Natural killer cell treated with Interleukin-12 subunit alpha and Interleukin-12 subunit beta and Interleukin-15 and Interleukin-18, amount 100 ng/mL, for 72 hours (primary cell): ENCODE measurements at regions not wholly inside any gene's neighbourhood (a gene's known extent, or its start where the extent isn't known, plus 50 kb on each side); places are given as distances from the start of the nearest gene placed in this dataset.
"Not testable (repeated sequence)": the region's sequence is repeated elsewhere in the genome, so short reads cannot be mapped to it uniquely, and the experiment has no call there.

ENCODE experiments used
- ATAC-seq, 2 donors: fragments of 150-1000 bp; cut with Tn5 transposase in 1 of 2; sonication (Bioruptor Pico), chemical (Tn5 transposase) in 1 of 2; 2 replicates each; pipeline ENCODE4 v1.10.0; 2021
- DNase-seq: peaks from one replicate; pipeline ENCODE4 v3.0.0; 2022; ENCODE audit warnings: low spot score
- H3K27ac Mint-ChIP-seq, 2 donors: 1 replicate in 1 of 2; 2 replicates in 1 of 2; pipeline ENCODE4 v1.8.0; 2022; ENCODE audit warnings: mixed read lengths in 2 of 2, mild to moderate bottlenecking in 1 of 2, moderate library complexity in 1 of 2
- H3K27me3 Mint-ChIP-seq, 2 donors: 1 replicate in 1 of 2; 2 replicates in 1 of 2; pipeline ENCODE4 v1.8.0; 2022; ENCODE audit warnings: mixed read lengths in 2 of 2
- H3K36me3 Mint-ChIP-seq: one replicate; pipeline ENCODE4 v1.8.0; 2022; ENCODE audit warnings: mixed read lengths
- H3K4me1 Mint-ChIP-seq, 2 donors: 1 replicate in 1 of 2; 2 replicates in 1 of 2; pipeline ENCODE4 v1.8.0; 2022; ENCODE audit warnings: low read depth in 2 of 2, mixed read lengths in 2 of 2, mild to moderate bottlenecking in 1 of 2
- H3K4me3 Mint-ChIP-seq: one replicate; pipeline ENCODE4 v1.8.0; 2022; ENCODE audit warnings: mixed read lengths
- H3K9me3 Mint-ChIP-seq: 2 replicates; pipeline ENCODE4 v1.8.0; 2022; ENCODE audit warnings: mixed read lengths

- H3K27ac Mint-ChIP-seq: no peak overlapping the region
- DNase-seq (no peak), ATAC-seq (no peak)
- no peak overlapping the region for H3K4me3 Mint-ChIP-seq
- no peaks in the 10 kb centered on the region for H3K36me3 Mint-ChIP-seq
- H3K4me1 Mint-ChIP-seq: no peaks in the 10 kb centered on the region
- H3K27me3 Mint-ChIP-seq: no peaks in the 10 kb centered on the region
- peaks cover 27% of the 10 kb centered on the region for H3K9me3 Mint-ChIP-seq
These were observed 550.0 kb downstream of the TMX3 start for GRCh38 chr18:68164909-68165308.

GRCh38 chr18:68153821-68154220 is 561.1 kb downstream of the TMX3 start:
- not testable (repeated sequence) for H3K36me3 Mint-ChIP-seq, H3K4me3 Mint-ChIP-seq, H3K27ac Mint-ChIP-seq, H3K27me3 Mint-ChIP-seq, ATAC-seq, DNase-seq, H3K4me1 Mint-ChIP-seq
- peaks cover 15% of the 10 kb centered on the region for H3K9me3 Mint-ChIP-seq

- Mint-ChIP-seq H3K27ac (no peak overlapping the region), H3K9me3 (peaks cover 15% of the 10 kb centered on the region), H3K4me1 (no peaks in the 10 kb centered on the region), H3K36me3 (no peaks in the 10 kb centered on the region), H3K4me3 (no peak overlapping the region), H3K27me3 (no peaks in the 10 kb centered on the region)
- no peak for DNase-seq
- no peak for ATAC-seq
These were observed 562.1 kb downstream of the TMX3 start for GRCh38 chr18:68152770-68153169.

GRCh38 chr18:68150961-68151360 is 563.9 kb downstream of the TMX3 start:
- H3K4me3 Mint-ChIP-seq: no peak overlapping the region
- peaks cover 11% of the 10 kb centered on the region for H3K9me3 Mint-ChIP-seq
- no peak overlapping the region for H3K27ac Mint-ChIP-seq
- DNase-seq (no peak), ATAC-seq (no peak)
- H3K4me1 Mint-ChIP-seq: no peaks in the 10 kb centered on the region
- H3K27me3 Mint-ChIP-seq: no peaks in the 10 kb centered on the region
- no peaks in the 10 kb centered on the region for H3K36me3 Mint-ChIP-seq

- H3K27ac Mint-ChIP-seq: no peak overlapping the region
- H3K36me3 Mint-ChIP-seq: no peaks in the 10 kb centered on the region
- no peaks in the 10 kb centered on the region for H3K27me3 Mint-ChIP-seq
- peaks cover 5% of the 10 kb centered on the region for H3K9me3 Mint-ChIP-seq
- ATAC-seq (no peak), DNase-seq (no peak)
- H3K4me3 Mint-ChIP-seq: no peak overlapping the region
- no peaks in the 10 kb centered on the region for H3K4me1 Mint-ChIP-seq
These were observed 566.0 kb downstream of the TMX3 start for GRCh38 chr18:68148863-68149262.

- H3K4me3 Mint-ChIP-seq: no peak overlapping the region
- peaks cover 5% of the 10 kb centered on the region for H3K9me3 Mint-ChIP-seq
- ATAC-seq (no peak), DNase-seq (no peak)
- H3K27ac Mint-ChIP-seq: no peak overlapping the region
- H3K4me1 Mint-ChIP-seq: no peaks in the 10 kb centered on the region
- no peaks in the 10 kb centered on the region for H3K27me3 Mint-ChIP-seq
- H3K36me3 Mint-ChIP-seq: no peaks in the 10 kb centered on the region
These were observed 567.2 kb downstream of the TMX3 start for GRCh38 chr18:68147728-68148127.

GRCh38 chr18:68121826-68122225 is 593.1 kb downstream of the TMX3 start:
- peaks cover 11% of the 10 kb centered on the region for H3K9me3 Mint-ChIP-seq
- no peaks in the 10 kb centered on the region for H3K4me1 Mint-ChIP-seq
- H3K27me3 Mint-ChIP-seq: no peaks in the 10 kb centered on the region
- no peak for DNase-seq
- H3K27ac Mint-ChIP-seq: no peak overlapping the region
- H3K4me3 Mint-ChIP-seq: no peak overlapping the region
- no peaks in the 10 kb centered on the region for H3K36me3 Mint-ChIP-seq
- ATAC-seq: no peak

GRCh38 chr18:68121308-68121707 is 593.6 kb downstream of the TMX3 start:
- H3K9me3 Mint-ChIP-seq: peaks cover 11% of the 10 kb centered on the region
- no peak for ATAC-seq

GRCh38 chr18:68114989-68115388 is 598.5 kb upstream of the DSEL start:
- ATAC-seq (no peak), DNase-seq (no peak)
- no peaks in the 10 kb centered on the region for H3K4me1 Mint-ChIP-seq
- H3K36me3 Mint-ChIP-seq: no peaks in the 10 kb centered on the region
- no peaks in the 10 kb centered on the region for H3K27me3 Mint-ChIP-seq
- no peak overlapping the region for H3K27ac Mint-ChIP-seq
- H3K9me3 Mint-ChIP-seq: peaks cover 9% of the 10 kb centered on the region
- H3K4me3 Mint-ChIP-seq: no peak overlapping the region

More at GRCh38 chr18:68121308-68121707, 593.6 kb downstream of the TMX3 start:
- no peaks in the 10 kb centered on the region for H3K27me3 Mint-ChIP-seq
- no peaks in the 10 kb centered on the region for H3K4me1 Mint-ChIP-seq
- no peak overlapping the region for H3K27ac Mint-ChIP-seq
- no peak overlapping the region for H3K4me3 Mint-ChIP-seq
- H3K36me3 Mint-ChIP-seq: no peaks in the 10 kb centered on the region
- DNase-seq: no peak

- no peak for DNase-seq
- H3K4me3 Mint-ChIP-seq: no peak overlapping the region
- peaks cover 10% of the 10 kb centered on the region for H3K36me3 Mint-ChIP-seq
- H3K4me1 Mint-ChIP-seq: no peaks in the 10 kb centered on the region
- peaks cover 9% of the 10 kb centered on the region for H3K9me3 Mint-ChIP-seq
- ATAC-seq: no peak
- no peak overlapping the region for H3K27ac Mint-ChIP-seq
- no peaks in the 10 kb centered on the region for H3K27me3 Mint-ChIP-seq
These were observed 587.5 kb upstream of the DSEL start for GRCh38 chr18:68104036-68104435.

- H3K27me3 Mint-ChIP-seq: no peaks in the 10 kb centered on the region
- no peak overlapping the region for H3K27ac Mint-ChIP-seq
- H3K4me3 Mint-ChIP-seq: no peak overlapping the region
- DNase-seq (no peak), ATAC-seq (no peak)
- H3K4me1 Mint-ChIP-seq: no peaks in the 10 kb centered on the region
- peaks cover 9% of the 10 kb centered on the region for H3K9me3 Mint-ChIP-seq
- H3K36me3 Mint-ChIP-seq: peaks cover 10% of the 10 kb centered on the region
These were observed 587.0 kb upstream of the DSEL start for GRCh38 chr18:68103561-68103960.

GRCh38 chr18:68102117-68102516 is 585.6 kb upstream of the DSEL start:
- Mint-ChIP-seq H3K27ac (no peak overlapping the region), H3K36me3 (peaks cover 10% of the 10 kb centered on the region), H3K27me3 (no peaks in the 10 kb centered on the region), H3K9me3 (peaks cover 7% of the 10 kb centered on the region), H3K4me3 (no peak overlapping the region), H3K4me1 (no peaks in the 10 kb centered on the region)
- no peak for ATAC-seq
- DNase-seq: no peak

- no peak overlapping the region for H3K4me3 Mint-ChIP-seq
- no peak overlapping the region for H3K27ac Mint-ChIP-seq
- peaks cover 5% of the 10 kb centered on the region for H3K36me3 Mint-ChIP-seq
- no peaks in the 10 kb centered on the region for H3K9me3 Mint-ChIP-seq
- ATAC-seq (no peak), DNase-seq (no peak)
- no peaks in the 10 kb centered on the region for H3K27me3 Mint-ChIP-seq
- H3K4me1 Mint-ChIP-seq: no peaks in the 10 kb centered on the region
These were observed 582.1 kb upstream of the DSEL start for GRCh38 chr18:68098655-68099054.

GRCh38 chr18:68086481-68086880 is 570.0 kb upstream of the DSEL start:
- Mint-ChIP-seq H3K36me3 (no peaks in the 10 kb centered on the region), H3K4me3 (no peak overlapping the region), H3K9me3 (peaks cover 12% of the 10 kb centered on the region), H3K27me3 (no peaks in the 10 kb centered on the region), H3K27ac (no peak overlapping the region), H3K4me1 (no peaks in the 10 kb centered on the region)
- ATAC-seq (no peak), DNase-seq (no peak)

- DNase-seq (no peak), ATAC-seq (no peak)
- no peaks in the 10 kb centered on the region for H3K27me3 Mint-ChIP-seq
- peaks cover 12% of the 10 kb centered on the region for H3K9me3 Mint-ChIP-seq
- H3K4me3 Mint-ChIP-seq: no peak overlapping the region
- no peak overlapping the region for H3K27ac Mint-ChIP-seq
- no peaks in the 10 kb centered on the region for H3K36me3 Mint-ChIP-seq
- no peaks in the 10 kb centered on the region for H3K4me1 Mint-ChIP-seq
These were observed 568.7 kb upstream of the DSEL start for GRCh38 chr18:68085251-68085650.
